Uterus (tissue), 3 donors: ENCODE measurements at regions not wholly inside any gene's neighbourhood (a gene's known extent, or its start where the extent isn't known, plus 50 kb on each side); places are given as distances from the start of the nearest gene placed in this dataset.

Experiments
- DNase-seq, 2 donors: peaks; one replicate each; pipeline ENCODE4 v3.0.0-alpha.2; 2019 to 2020
- H3K27ac ChIP-seq, 2 donors: fragments of 200-600 bp; sonication (generic); 1 replicate in 1 of 2; 2 replicates in 1 of 2; pipeline ENCODE4 v1.5.1; 2016 to 2018
- H3K27me3 ChIP-seq, 2 donors: fragments of 200-600 bp; sonication (generic); one replicate each; pipeline ENCODE4 v1.5.1; 2018 to 2019; ENCODE audit warnings: control low read depth in 1 of 2
- H3K36me3 ChIP-seq, 2 donors: fragments of 200-600 bp; sonication (generic); one replicate each; pipeline ENCODE4 v1.5.1; 2019; ENCODE audit warnings: control low read depth in 1 of 2
- H3K4me1 ChIP-seq, 2 donors: fragments of 200-600 bp; sonication (generic); one replicate each; pipeline ENCODE4 v1.5.1; 2018 to 2019; ENCODE audit warnings: control low read depth in 1 of 2
- H3K4me3 ChIP-seq, 2 donors: fragments of 200-600 bp; sonication (generic); 1 replicate in 1 of 2; 2 replicates in 1 of 2; pipeline ENCODE4 v1.5.1; 2018 to 2019; ENCODE audit warnings: mild to moderate bottlenecking in 1 of 2
- H3K9me3 ChIP-seq, 2 donors: fragments of 200-600 bp; sonication (generic); one replicate each; pipeline ENCODE4 v1.5.1; 2019; ENCODE audit warnings: control low read depth in 1 of 2
- POLR2A ChIP-seq, 2 donors: fragments of 450-650 bp; IDR thresholded peaks; one replicate each; pipeline ENCODE4 v1.6.1; 2016; ENCODE audit warnings: antibody characterized with exemption in 2 of 2, mild to moderate bottlenecking in 1 of 2, moderate library complexity in 1 of 2
- intact Hi-C: fragments of 100-400 bp; cut with DNase I; formaldehyde crosslinking; loops from one replicate; pipeline ENCODE4 v1.15.1; 2023; ENCODE audit warnings: low total_unique reads
- TF ChIP-seq, protein P1 (sequence below), 4 experiments: fragments of 200-600 bp in 2 of 4; fragments of 450-650 bp in 2 of 4; sonication (generic) in 2 of 4; IDR thresholded peaks; one replicate each; pipeline ENCODE4 v1.5.1; 2016 to 2019; ENCODE audit warnings: antibody characterized with exemption in 4 of 4, mild to moderate bottlenecking in 2 of 4, moderate library complexity in 1 of 4
- donor health status: DM: yes; HTN: yes; CAD: no.

DNA sequence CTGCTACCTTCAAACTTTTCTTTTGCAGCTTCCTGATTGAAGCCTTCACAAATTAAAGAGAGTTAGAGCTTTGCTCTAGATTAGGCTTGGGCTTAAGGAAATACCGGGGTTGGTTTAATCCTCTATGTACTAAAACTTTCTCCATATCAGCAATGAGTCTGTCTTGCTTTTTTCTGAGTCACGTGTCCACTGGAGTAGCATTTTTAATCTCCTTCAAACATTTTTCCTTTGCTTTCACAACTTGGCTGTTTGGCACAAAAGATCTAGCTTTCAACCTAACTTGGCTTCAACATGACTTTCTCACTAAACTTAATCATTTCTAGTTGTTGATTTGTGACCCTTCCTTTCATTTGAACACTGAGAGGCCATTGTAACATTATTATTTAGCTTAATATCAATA is 261.6 kb downstream of the PLK2 start:
- Histone ChIP-seq H3K4me3 (no peak overlapping the region), H3K36me3 (no peaks in the 10 kb centered on the region), H3K4me1 (no peaks in the 10 kb centered on the region), H3K9me3 (no peaks in the 10 kb centered on the region), H3K27me3 (no peaks in the 10 kb centered on the region), H3K27ac (no peak overlapping the region)
- no peak for DNase-seq
- TF ChIP-seq POLR2A (IDR thresholded peaks at IDR 0.05): no peak
- TF ChIP-seq, protein P1, sequence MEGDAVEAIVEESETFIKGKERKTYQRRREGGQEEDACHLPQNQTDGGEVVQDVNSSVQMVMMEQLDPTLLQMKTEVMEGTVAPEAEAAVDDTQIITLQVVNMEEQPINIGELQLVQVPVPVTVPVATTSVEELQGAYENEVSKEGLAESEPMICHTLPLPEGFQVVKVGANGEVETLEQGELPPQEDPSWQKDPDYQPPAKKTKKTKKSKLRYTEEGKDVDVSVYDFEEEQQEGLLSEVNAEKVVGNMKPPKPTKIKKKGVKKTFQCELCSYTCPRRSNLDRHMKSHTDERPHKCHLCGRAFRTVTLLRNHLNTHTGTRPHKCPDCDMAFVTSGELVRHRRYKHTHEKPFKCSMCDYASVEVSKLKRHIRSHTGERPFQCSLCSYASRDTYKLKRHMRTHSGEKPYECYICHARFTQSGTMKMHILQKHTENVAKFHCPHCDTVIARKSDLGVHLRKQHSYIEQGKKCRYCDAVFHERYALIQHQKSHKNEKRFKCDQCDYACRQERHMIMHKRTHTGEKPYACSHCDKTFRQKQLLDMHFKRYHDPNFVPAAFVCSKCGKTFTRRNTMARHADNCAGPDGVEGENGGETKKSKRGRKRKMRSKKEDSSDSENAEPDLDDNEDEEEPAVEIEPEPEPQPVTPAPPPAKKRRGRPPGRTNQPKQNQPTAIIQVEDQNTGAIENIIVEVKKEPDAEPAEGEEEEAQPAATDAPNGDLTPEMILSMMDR (IDR thresholded peaks at IDR 0.05): no peak
- intact Hi-C loops: no loop called here

DNA sequence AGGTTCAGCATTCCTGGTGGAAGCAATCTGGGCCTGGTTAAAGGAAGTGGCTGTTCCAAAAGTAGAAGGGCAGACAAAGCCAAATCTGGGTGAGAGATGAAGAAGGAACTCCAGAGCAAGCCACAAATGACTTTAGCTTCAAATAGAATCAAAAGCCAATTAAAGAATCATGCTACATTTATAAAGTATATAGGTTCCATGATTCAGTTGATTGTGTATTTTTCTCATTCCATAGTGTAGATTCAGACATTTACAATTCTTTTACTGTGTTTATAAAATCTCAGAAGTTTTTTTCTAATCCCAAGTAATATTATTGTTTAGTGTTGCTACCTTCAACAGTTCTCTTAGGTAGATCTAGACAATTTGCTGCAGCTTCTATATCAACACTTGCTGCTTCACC is 262.0 kb downstream of the PLK2 start:
- H3K4me1 ChIP-seq: no peaks in the 10 kb centered on the region
- no peak for TF ChIP-seq POLR2A (IDR thresholded peaks at IDR 0.05)
- TF ChIP-seq, protein P1 (IDR thresholded peaks at IDR 0.05): no peak
- DNase-seq: no peak
- H3K36me3 ChIP-seq: no peaks in the 10 kb centered on the region
- no peaks in the 10 kb centered on the region for H3K9me3 ChIP-seq
- no peak overlapping the region for H3K27ac ChIP-seq
- no peak overlapping the region for H3K4me3 ChIP-seq
- H3K27me3 ChIP-seq: no peaks in the 10 kb centered on the region
- intact Hi-C loops: no loop called here

DNA sequence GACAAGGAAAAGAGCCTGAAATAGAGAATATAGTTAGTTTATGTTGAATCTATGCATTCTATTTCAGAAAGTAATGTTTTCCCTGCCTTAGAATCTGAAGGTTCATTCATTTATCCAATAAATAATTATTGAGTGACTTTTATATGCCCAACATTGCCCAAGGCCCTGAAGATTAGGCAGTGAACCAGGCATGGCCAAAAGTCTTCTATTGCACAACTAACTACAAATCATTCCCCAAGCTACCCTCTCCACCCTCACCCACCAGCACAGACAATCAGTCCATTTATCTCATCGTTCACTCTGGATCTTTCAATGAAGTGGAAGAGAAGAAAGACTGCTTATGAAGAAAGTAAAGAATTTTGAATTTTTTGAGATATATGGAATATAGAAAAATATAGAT is 268.4 kb downstream of the PLK2 start:
- Histone ChIP-seq H3K27me3 (no peaks in the 10 kb centered on the region), H3K27ac (no peak overlapping the region), H3K4me1 (no peaks in the 10 kb centered on the region), H3K9me3 (no peaks in the 10 kb centered on the region), H3K4me3 (no peak overlapping the region), H3K36me3 (no peaks in the 10 kb centered on the region)
- TF ChIP-seq POLR2A (IDR thresholded peaks at IDR 0.05): no peak
- TF ChIP-seq, protein P1 (IDR thresholded peaks at IDR 0.05): no peak
- DNase-seq: no peak
- intact Hi-C loops: no loop called here

DNA sequence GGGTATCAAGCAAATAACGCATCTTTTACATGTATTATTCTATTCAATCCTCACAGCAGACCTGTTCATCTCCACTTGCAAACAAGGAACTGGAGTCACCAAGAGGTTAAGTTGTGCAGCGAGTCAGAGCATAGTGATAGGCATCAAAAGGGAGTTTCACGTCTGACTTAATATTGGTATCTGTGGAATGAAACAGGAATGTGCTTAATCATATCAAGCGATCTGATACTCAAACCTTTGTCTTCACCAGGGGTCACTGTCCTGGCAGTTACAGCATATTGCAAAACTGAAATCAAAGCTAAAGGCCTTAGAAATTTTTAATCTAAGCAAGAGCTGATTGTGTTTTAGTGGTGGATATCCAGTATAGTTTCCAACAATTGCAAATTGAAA is 271.6 kb downstream of the PLK2 start:
- no peak for DNase-seq
- no peak for TF ChIP-seq POLR2A (IDR thresholded peaks at IDR 0.05)
- TF ChIP-seq, protein P1 (IDR thresholded peaks at IDR 0.05): no peak
- no peaks in the 10 kb centered on the region for H3K9me3 ChIP-seq
- H3K36me3 ChIP-seq: no peaks in the 10 kb centered on the region
- H3K27ac ChIP-seq: no peak overlapping the region
- H3K4me3 ChIP-seq: no peak overlapping the region
- no peaks in the 10 kb centered on the region for H3K27me3 ChIP-seq
- H3K4me1 ChIP-seq: no peaks in the 10 kb centered on the region
- intact Hi-C loops: no loop called here

DNA sequence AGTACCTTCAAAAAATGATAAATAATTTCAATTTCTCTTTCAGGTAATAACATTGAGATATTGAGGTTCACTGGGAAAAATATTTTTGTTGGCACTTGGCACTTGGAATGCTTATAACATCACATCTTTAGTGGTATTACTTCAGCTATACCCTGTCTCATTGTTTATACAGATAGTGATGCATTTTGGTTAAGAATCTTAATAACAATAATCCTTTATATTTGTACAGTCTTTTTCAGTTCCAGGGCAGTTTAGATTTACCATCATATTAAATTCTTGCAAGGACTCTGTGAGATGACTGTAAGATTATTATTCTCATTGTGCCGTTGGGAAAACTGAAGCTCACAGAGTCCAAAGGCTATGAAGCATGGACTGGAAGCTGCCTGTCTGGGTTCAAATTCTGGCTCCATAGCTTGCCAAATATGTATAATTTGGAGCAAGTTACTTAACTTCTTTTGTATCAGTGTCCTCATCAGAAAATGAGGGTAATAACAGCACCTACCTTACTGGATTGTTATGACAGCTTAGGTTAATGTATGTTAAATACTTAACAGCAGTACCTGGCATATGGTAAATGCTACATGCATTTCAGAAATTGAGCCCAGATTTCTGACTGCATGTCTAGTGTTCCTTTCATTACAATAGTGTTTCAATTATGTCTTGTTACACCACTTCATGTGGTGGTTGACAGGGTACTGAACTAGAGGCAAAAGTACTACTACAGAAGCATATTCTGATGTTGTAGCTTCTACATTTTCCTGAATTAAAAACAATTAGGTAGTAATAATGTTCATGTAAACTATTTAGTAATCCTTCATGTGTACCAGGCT is 272.2 kb downstream of the PLK2 start:
- no peak for TF ChIP-seq POLR2A (IDR thresholded peaks at IDR 0.05)
- TF ChIP-seq, protein P1 (IDR thresholded peaks at IDR 0.05): no peak
- Histone ChIP-seq H3K4me1 (no peaks in the 10 kb centered on the region), H3K4me3 (no peak overlapping the region), H3K27me3 (no peaks in the 10 kb centered on the region), H3K27ac (no peak overlapping the region), H3K9me3 (no peaks in the 10 kb centered on the region), H3K36me3 (no peaks in the 10 kb centered on the region)
- no peak for DNase-seq
- intact Hi-C loops: no loop called here
